H1 (cell line): ENCODE measurements at regions not wholly inside any gene's neighbourhood (a gene's known extent, or its start where the extent isn't known, plus 50 kb on each side); places are given as distances from the start of the nearest gene placed in this dataset.
"Not testable (repeated sequence)": the region's sequence is repeated elsewhere in the genome, so short reads cannot be mapped to it uniquely, and the experiment has no call there.

ENCODE experiments used
- CTCF ChIA-PET: fragments of 300-600 bp; sonication (Branson Sonifier 250); formaldehyde crosslinking; loops from one replicate; lab custom pipeline; 2021; ENCODE audit not compliant: partially characterized antibody; lab: Charles Lee
- POLR2A ChIA-PET: fragments of 300-600 bp; sonication (Branson Sonifier 250); formaldehyde crosslinking; loops from one replicate; lab custom pipeline; 2021; ENCODE audit warnings: inconsistent platforms; ENCODE audit not compliant: partially characterized antibody; lab: Charles Lee
- DNase-seq, 2 experiments: peaks; one replicate each; pipeline versions ENCODE4 v3.0.0 to v3.0.0-alpha.2; 2010 to 2022; ENCODE audit warnings: low spot score in 2 of 2, low read depth in 1 of 2, mixed read lengths in 1 of 2
- FAIRE-seq: peaks from 2 replicates; lab custom pipeline; 2011; peaks lifted over from hg19 to GRCh38; lab: Jason Lieb, UNC
- H2AFZ ChIP-seq: 2 replicates; pipeline ENCODE4 v1.8.1; 2012; ENCODE audit warnings: low read length, inconsistent platforms
- H2AK5ac ChIP-seq: 2 replicates; pipeline ENCODE4 v1.6.1; 2013; ENCODE audit warnings: low read depth, low read length
- H2BK120ac ChIP-seq: replicated peaks from 2 replicates; pipeline ENCODE3; 2013; ENCODE audit warnings: low read depth, low read length, inconsistent platforms
- H2BK12ac ChIP-seq: 2 replicates; pipeline ENCODE4 v1.6.1; 2013; ENCODE audit warnings: low read depth, low read length
- H2BK15ac ChIP-seq: 2 replicates; pipeline ENCODE4 v1.6.1; 2013; ENCODE audit warnings: low read length
- H2BK20ac ChIP-seq: 2 replicates; pipeline ENCODE4 v1.6.1; 2013; ENCODE audit warnings: low read length
- H2BK5ac ChIP-seq: 2 replicates; pipeline ENCODE4 v1.6.1; 2013; ENCODE audit warnings: low read depth, low read length
- H3K14ac ChIP-seq: 2 replicates; pipeline ENCODE4 v1.6.1; 2013; ENCODE audit warnings: inconsistent platforms; ENCODE audit not compliant: insufficient read length
- H3K18ac ChIP-seq: 2 replicates; pipeline ENCODE4 v1.6.1; 2013; ENCODE audit warnings: low read length; ENCODE audit errors: extremely low read depth
- H3K23ac ChIP-seq: 2 replicates; pipeline ENCODE4 v1.6.1; 2013; ENCODE audit warnings: inconsistent platforms; ENCODE audit not compliant: insufficient read length
- H3K23me2 ChIP-seq: 2 replicates; pipeline ENCODE4 v1.6.1; 2013; ENCODE audit warnings: low read depth, low read length
- H3K27ac ChIP-seq: 2 replicates; pipeline ENCODE4 v1.6.1; 2011; ENCODE audit warnings: low read depth, low read length, inconsistent platforms
- H3K27me3 ChIP-seq, 4 experiments: replicated peaks in 1 of 4; 1 replicate in 1 of 4; 2 replicates in 3 of 4; pipeline versions ENCODE4 v1.6.1 to v1.8.1; 2011 to 2013; ENCODE audit warnings: low read length in 3 of 4, mild to moderate bottlenecking in 3 of 4, inconsistent platforms in 2 of 4, mixed read lengths in 2 of 4, moderate library complexity in 1 of 4; ENCODE audit not compliant: control insufficient read depth in 3 of 4, insufficient read depth in 3 of 4; ENCODE audit errors: extremely low read depth in 1 of 4
- H3K36me3 ChIP-seq, 4 experiments: 2 replicates each; pipeline versions ENCODE4 v1.6.1 to v1.8.1; 2011 to 2013; ENCODE audit warnings: mild to moderate bottlenecking in 4 of 4, low read length in 3 of 4, moderate library complexity in 2 of 4, control low read depth in 1 of 4, inconsistent platforms in 1 of 4; ENCODE audit not compliant: insufficient read depth in 4 of 4, control insufficient read depth in 2 of 4
- H3K4ac ChIP-seq: replicated peaks from 2 replicates; pipeline ENCODE3; 2013; ENCODE audit warnings: low read length, low read depth, mixed read lengths, inconsistent platforms; ENCODE audit not compliant: insufficient read length
- H3K4me1 ChIP-seq, 4 experiments: replicated peaks in 1 of 4; 1 replicate in 1 of 4; 2 replicates in 3 of 4; pipeline versions ENCODE4 v1.6.1 to v1.8.1; 2011 to 2013; ENCODE audit warnings: low read length in 3 of 4, inconsistent platforms in 2 of 4, mixed read lengths in 1 of 4; ENCODE audit not compliant: insufficient read depth in 4 of 4, control insufficient read depth in 3 of 4
- H3K4me2 ChIP-seq, 2 experiments: 2 replicates each; pipeline versions ENCODE4 v1.6.1 to v1.8.1; 2011 to 2013; ENCODE audit warnings: low read depth in 2 of 2, low read length in 2 of 2, control low read depth in 1 of 2, inconsistent platforms in 1 of 2, mild to moderate bottlenecking in 1 of 2; ENCODE audit not compliant: insufficient read depth in 1 of 2
- H3K4me3 ChIP-seq, 4 experiments: fragments of 200-600, 300-600 bp in 1 of 4; sonication (generic), shearing (Covaris generic), sonication (Bioruptor Twin) in 1 of 4; 2 replicates each; pipeline versions ENCODE4 v1.5.1 to v1.8.1; 2011 to 2016; ENCODE audit warnings: low read length in 4 of 4, low read depth in 3 of 4, control low read depth in 2 of 4, inconsistent platforms in 2 of 4, mild to moderate bottlenecking in 2 of 4, mixed read lengths in 1 of 4, moderate library complexity in 1 of 4; ENCODE audit not compliant: insufficient read depth in 2 of 4; ENCODE audit errors: extremely low read depth in 1 of 4
- H3K56ac ChIP-seq: replicated peaks from 2 replicates; pipeline ENCODE3; 2013; ENCODE audit warnings: low read depth, mild to moderate bottlenecking, mixed read lengths, low read length, inconsistent platforms; ENCODE audit not compliant: insufficient read length
- H3K79me1 ChIP-seq: 2 replicates; pipeline ENCODE4 v1.6.1; 2013; ENCODE audit warnings: low read depth, low read length, control low read depth
- H3K79me2 ChIP-seq, 2 experiments: 2 replicates each; pipeline versions ENCODE4 v1.6.1 to v1.8.1; 2012 to 2013; ENCODE audit warnings: low read length in 2 of 2, mild to moderate bottlenecking in 2 of 2, inconsistent platforms in 1 of 2; ENCODE audit not compliant: insufficient read depth in 2 of 2, control insufficient read depth in 1 of 2
- H3K9ac ChIP-seq, 4 experiments: replicated peaks in 1 of 4; 1 replicate in 1 of 4; 2 replicates in 3 of 4; pipeline versions ENCODE4 v1.6.1 to v1.8.1; 2011 to 2013; ENCODE audit warnings: low read depth in 3 of 4, low read length in 3 of 4, control low read depth in 2 of 4, mild to moderate bottlenecking in 2 of 4, moderate library complexity in 2 of 4, inconsistent platforms in 1 of 4; ENCODE audit errors: extremely low read depth in 1 of 4
- H3K9me3 ChIP-seq, 2 experiments: 2 replicates each; pipeline versions ENCODE4 v1.6.1 to v1.8.1; 2012 to 2013; ENCODE audit warnings: mild to moderate bottlenecking in 2 of 2, moderate library complexity in 2 of 2, control low read depth in 1 of 2, inconsistent platforms in 1 of 2, low read depth in 1 of 2, low read length in 1 of 2, mixed read lengths in 1 of 2; ENCODE audit not compliant: insufficient read depth in 2 of 2
- H4K20me1 ChIP-seq, 2 experiments: replicated peaks in 1 of 2; 2 replicates each; pipeline versions ENCODE3 to v1.8.1; 2011 to 2013; ENCODE audit warnings: inconsistent platforms in 2 of 2, low read length in 2 of 2, mild to moderate bottlenecking in 1 of 2; ENCODE audit not compliant: insufficient read depth in 2 of 2, control insufficient read depth in 1 of 2
- H4K5ac ChIP-seq: 2 replicates; pipeline ENCODE4 v1.6.1; 2013; ENCODE audit warnings: low read length, low read depth, mixed read lengths, inconsistent platforms; ENCODE audit not compliant: insufficient read length
- H4K8ac ChIP-seq: 2 replicates; pipeline ENCODE4 v1.8.0; 2013; ENCODE audit warnings: mild to moderate bottlenecking, moderate library complexity, low read length, inconsistent platforms; ENCODE audit not compliant: insufficient read depth; ENCODE audit errors: extremely low read depth
- H4K91ac ChIP-seq: replicated peaks from 2 replicates; pipeline ENCODE3; 2013; ENCODE audit warnings: low read length, mixed read lengths, inconsistent platforms; ENCODE audit not compliant: insufficient read length
- ASH2L ChIP-seq: fragments of 200-600, 300-600 bp; sonication (generic); IDR thresholded peaks from one replicate; pipeline ENCODE4 v1.7.1; 2017; ENCODE audit warnings: low read length
- WGBS, 2 experiments: shearing (Covaris generic) in 1 of 2; methylation state at CpG; one replicate each; pipeline versions ENCODE4 v1.1.6 to v1.1.7; 2013 to 2015; ENCODE audit warnings: low lambda C conversion rate in 2 of 2, mixed read lengths in 2 of 2, inconsistent platforms in 1 of 2, low coverage in 1 of 2, missing lambda C conversion rate in 1 of 2; ENCODE audit not compliant: insufficient replicate concordance in 2 of 2, insufficient coverage in 1 of 2, insufficient read length in 1 of 2; ENCODE audit errors: extremely low coverage in 1 of 2, missing lambda C conversion rate in 1 of 2; 5-methylcytosine and 5-hydroxymethylcytosine counted together
- TF ChIP-seq, protein P1 (sequence below), 3 experiments: IDR thresholded peaks; 1 replicate in 2 of 3; 2 replicates in 1 of 3; pipeline versions ENCODE4 v1.5.1 to v1.6.1; 2011; ENCODE audit warnings: low read length in 3 of 3, mild to moderate bottlenecking in 3 of 3, inconsistent platforms in 2 of 3, low read depth in 1 of 3, moderate library complexity in 1 of 3; ENCODE audit not compliant: insufficient read depth in 1 of 3; ENCODE audit errors: control extremely low read depth in 1 of 3

DNA sequence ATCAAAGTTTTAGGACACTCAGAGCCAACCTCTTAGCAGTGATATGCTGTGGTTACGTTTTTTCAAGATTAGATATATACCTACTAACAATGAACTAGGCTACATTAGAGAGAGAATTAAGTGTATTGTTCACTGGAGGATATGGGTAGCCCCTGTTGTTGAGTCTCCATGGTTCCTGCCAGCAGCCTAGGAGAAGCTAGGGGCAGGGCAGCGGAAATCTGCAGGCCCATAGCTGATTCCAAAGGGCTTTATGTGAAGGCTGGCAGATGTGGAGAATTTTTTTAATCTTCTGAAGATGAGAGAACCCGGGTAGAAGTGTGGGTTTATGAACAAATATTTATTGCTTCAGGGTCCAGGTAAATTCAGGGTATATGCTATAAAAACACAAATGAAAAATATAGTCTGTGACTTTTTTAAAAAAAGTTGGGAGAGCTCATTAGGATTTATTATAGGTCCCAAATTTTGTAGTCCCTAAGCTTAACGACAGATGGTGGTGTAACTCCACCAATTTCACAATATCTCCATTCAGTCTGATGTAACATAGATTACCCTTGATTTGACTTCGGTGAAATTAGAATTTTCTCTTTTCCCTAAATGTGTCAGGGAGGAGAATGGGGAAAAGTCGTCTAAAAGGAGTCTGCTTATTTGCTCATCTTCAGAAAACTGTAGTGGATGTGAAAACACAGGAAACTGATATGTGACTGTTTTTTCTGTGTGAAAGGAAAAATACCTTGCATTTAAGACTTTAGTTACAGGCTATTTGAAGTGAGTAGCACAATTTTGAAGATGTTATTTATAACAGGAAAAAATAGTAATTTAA, 163.0 kb upstream of the PPP1R3A start (continued):
- TF ChIP-seq, protein P1, sequence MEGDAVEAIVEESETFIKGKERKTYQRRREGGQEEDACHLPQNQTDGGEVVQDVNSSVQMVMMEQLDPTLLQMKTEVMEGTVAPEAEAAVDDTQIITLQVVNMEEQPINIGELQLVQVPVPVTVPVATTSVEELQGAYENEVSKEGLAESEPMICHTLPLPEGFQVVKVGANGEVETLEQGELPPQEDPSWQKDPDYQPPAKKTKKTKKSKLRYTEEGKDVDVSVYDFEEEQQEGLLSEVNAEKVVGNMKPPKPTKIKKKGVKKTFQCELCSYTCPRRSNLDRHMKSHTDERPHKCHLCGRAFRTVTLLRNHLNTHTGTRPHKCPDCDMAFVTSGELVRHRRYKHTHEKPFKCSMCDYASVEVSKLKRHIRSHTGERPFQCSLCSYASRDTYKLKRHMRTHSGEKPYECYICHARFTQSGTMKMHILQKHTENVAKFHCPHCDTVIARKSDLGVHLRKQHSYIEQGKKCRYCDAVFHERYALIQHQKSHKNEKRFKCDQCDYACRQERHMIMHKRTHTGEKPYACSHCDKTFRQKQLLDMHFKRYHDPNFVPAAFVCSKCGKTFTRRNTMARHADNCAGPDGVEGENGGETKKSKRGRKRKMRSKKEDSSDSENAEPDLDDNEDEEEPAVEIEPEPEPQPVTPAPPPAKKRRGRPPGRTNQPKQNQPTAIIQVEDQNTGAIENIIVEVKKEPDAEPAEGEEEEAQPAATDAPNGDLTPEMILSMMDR (IDR thresholded peaks at IDR 0.05; ENCODE audit: control extremely low read depth in 1 of 3, insufficient read depth in 1 of 3, low read depth in 1 of 3, low read length in 3 of 3) = peak in 2 of 3 experiments; percentile 34 to 51; a peak in 2 of 4 replicates
- TF ChIP-seq ASH2L = no peak
- TF ChIP-seq, all 59 proteins: peak for 3

DNA sequence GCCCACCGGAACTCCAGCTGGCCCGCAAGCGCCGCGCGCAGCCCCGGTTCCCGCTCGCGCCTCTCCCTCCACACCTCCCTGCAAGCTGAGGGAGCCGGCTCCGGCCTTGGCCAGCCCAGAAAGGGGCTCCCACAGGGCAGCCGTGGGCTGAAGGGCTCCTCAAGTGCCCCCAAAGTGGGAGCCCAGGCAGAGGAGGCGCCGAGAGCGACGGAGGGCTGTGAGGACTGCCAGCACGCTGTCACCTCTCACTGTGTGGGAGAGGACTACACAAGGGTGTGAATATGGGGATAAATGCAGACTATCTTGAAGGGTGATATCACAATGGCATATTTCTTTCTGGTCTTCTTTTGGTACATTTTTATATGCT, 158.3 kb upstream of the PPP1R3A start:
- H4K8ac ChIP-seq, H4K91ac ChIP-seq, H3K4me2 ChIP-seq, H4K20me1 ChIP-seq, H3K79me2 ChIP-seq, H3K23ac ChIP-seq, H2BK5ac ChIP-seq, H3K18ac ChIP-seq, H3K23me2 ChIP-seq, H3K4me1 ChIP-seq, H3K14ac ChIP-seq, H3K9me3 ChIP-seq, H2AK5ac ChIP-seq, DNase-seq, H2BK15ac ChIP-seq, H4K5ac ChIP-seq, H2BK12ac ChIP-seq, H3K9ac ChIP-seq, POLR2A ChIA-PET, H3K4ac ChIP-seq, H2BK20ac ChIP-seq, H2AFZ ChIP-seq, H3K79me1 ChIP-seq, H3K27ac ChIP-seq, H3K4me3 ChIP-seq, H2BK120ac ChIP-seq, FAIRE-seq, H3K56ac ChIP-seq, H3K27me3 ChIP-seq, H3K36me3 ChIP-seq: not testable (repeated sequence)
- CTCF ChIA-PET = interaction anchor here (1.7 kb wide), 1 partner anchor 14 kb away, joined by 3 read pairs; no protein-coding TSS in a partner anchor
- 98% methylated on average over 9 of the region's 18 CpGs; no CpG with 5 or more reads in 1 of the 2 experiments for WGBS, 2 experiments
